ENCODE measurements at regions not wholly inside any gene's neighbourhood (a gene's known extent, or its start where the extent isn't known, plus 50 kb on each side); places are given as distances from the start of the nearest gene placed in this dataset.

GRCh38 chr6:90401933-90402830 lies 105.5 kb upstream of the BACH2 start:
- DNase-seq, result no peak

DNA sequence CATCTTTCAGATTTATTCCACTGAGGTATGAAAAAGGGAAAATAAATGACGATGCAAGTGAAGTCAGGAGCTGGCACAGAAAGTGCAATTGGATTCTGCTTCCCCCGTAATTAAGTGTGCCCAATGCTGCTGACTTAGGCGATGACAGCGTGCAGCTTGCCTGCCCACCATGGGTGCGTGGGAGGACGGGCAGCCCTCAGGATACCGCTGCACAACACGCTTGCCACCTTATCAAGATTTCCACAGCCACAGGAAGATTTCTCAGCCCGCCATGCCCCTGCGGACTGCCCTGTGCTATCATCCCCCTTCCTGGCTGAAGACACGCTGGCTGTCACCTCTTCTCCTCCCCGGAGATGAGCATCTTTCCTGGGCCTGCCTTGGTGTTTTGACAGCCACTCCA lies 103.3 kb upstream of the BACH2 start:
- DNase-seq, result no peak

DNA sequence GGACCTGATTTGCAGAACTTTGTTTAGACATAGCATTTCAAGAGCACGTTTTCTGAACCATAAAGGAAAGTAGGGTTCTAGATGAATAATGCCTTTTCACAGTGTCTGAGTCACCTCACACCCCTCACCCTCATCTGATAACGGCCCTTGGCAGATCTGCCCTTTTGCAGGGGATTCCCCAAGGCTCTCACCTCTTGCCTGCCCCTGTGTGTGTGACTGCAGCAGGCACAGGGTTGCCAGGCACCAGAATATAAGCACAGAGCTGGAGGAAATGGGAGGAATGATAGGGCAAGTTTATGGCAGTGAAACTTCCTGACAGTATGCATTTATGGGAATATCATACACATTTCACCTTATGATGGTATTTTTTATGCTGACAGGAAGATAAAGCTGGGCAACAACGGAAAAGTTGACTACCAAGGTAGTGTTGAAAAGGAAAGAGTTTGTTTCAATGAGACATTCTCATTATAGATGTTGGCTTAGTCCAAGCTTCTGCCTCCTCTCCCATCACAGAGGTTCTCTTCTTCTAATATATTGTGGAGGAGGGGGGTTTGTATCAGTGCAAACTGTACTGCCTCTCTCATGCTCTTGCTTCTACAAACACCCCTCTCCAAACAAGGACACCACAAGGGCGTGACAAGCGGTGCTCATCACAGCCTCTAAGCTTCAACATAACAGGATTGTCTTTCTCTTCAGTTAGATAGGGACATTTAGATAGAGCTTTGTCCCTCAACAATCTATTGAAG lies 101.5 kb upstream of the BACH2 start:
- no peak for DNase-seq

- no peak for DNase-seq
These were observed 100.4 kb upstream of the BACH2 start for GRCh38 chr6:90397047-90397446.

GRCh38 chr6:90393232-90393884 lies 96.7 kb upstream of the BACH2 start:
- DNase-seq, result peak; percentile 39

GRCh38 chr6:90390379-90390778 lies 93.7 kb upstream of the BACH2 start:
- DNase-seq, result no peak

DNA sequence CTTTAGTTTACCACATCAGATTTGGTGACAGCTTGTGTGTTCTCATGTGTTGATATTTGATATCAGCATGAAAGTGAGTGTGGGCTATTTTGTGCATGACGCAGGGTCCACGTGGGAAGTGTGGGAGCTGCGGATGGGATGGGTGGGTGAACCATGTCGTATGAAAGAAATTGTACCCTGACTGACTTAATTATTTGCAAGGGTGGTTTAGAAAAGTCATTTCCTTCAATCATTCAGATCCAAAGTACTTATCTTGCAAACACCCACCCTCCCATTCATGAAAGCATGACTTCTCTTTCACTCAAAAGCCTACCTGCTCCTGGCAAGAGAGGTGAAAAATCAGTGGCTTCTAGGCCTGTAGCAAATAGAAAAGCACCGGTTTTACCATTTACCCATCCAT lies 91.8 kb upstream of the BACH2 start:
- no peak for DNase-seq

GRCh38 chr6:90387826-90388225 lies 91.2 kb upstream of the BACH2 start:
- no peak for DNase-seq

DNA sequence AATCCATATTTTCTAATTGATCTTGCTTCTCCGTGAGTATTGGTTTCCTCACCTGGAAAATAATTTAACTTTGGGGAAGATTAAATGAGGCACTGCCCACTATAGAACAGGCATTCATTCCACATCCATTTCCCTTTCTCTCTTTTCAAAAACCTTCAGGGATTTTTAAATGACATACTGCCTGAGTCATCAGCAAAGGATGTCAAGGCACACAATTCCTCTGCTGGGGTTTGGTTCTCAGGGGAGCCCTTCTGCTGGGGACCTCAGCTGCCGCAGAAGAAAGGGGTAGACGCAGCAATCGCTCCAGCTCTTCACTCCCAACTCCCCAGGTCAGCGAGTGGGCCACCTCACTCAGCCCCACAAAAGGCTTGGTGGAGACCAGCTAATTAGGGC lies 90.7 kb upstream of the BACH2 start:
- no peak for DNase-seq

DNA sequence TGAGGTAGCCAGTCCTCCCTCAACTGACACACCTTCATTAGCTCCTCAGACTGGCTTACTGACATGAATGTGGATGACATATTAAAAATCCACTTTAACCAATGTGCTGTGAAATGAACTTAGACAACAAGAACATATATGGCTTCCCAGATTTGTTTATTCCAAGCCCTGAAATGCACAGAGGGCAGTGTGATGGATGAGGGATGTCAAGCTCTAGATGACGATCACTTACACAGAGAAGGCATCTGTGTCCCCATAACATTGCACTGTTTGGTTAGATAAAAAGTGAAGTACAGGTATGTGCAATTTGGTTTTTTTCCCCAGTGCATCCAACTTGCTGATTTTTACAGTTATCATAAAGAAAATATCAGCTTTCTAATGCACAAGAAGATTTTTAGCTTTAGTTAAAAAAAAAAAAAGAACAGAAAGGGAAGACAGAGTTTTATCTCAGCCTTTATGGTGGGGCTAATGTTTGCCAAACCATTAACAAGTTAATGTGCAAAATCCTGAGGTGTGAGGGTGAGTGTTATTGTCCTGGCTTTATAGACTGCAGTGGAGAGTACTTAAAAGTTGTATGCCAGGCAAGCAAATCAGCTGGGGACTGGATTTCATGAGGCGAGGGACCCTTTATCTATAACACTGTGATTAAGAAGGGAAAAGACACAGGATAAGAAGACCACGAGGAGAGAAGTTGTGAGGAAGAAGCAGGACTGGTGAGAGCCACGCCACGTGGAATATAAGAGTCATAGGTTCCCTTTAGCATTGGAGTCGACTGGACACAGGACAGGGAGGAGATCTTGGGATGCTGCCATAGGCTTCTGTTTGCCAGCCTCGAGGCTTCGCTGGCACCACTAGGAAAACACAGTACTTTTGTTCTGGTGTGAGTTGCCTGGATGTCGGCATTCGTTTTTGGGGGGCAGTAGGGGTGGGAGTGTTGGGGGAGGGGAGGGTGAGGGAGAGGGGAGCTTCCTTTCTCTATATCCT lies 90.0 kb upstream of the BACH2 start:
- no peak for DNase-seq

DNA sequence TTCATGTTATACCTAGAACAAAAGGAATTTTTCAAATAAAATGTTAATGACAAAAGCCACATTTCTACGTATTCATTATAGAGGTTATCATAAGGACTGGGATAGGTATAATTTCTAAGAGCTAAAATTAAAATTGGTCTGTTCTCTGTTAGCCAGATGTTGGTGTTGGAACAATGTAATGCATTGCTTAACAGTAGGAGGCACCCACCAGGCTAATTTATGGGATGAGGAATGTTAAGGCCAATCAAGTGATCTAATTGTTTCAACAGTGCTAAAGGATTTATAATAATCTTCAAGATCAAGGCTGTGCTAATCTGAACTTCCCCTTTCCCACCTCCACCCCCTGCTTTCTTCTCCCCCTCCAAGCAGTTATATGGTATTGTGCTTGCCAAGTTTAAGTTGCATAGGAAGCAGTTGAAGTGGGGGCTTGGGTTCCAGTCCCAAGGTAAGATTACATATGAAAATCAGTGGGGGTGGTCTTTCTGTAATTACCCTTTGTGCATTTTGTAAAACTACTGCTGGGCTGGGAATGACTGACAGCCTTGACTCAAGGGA lies 89.2 kb upstream of the BACH2 start:
- no peak for DNase-seq

GRCh38 chr6:90384720-90385119 lies 88.1 kb upstream of the BACH2 start:
- DNase-seq, result no peak

DNA sequence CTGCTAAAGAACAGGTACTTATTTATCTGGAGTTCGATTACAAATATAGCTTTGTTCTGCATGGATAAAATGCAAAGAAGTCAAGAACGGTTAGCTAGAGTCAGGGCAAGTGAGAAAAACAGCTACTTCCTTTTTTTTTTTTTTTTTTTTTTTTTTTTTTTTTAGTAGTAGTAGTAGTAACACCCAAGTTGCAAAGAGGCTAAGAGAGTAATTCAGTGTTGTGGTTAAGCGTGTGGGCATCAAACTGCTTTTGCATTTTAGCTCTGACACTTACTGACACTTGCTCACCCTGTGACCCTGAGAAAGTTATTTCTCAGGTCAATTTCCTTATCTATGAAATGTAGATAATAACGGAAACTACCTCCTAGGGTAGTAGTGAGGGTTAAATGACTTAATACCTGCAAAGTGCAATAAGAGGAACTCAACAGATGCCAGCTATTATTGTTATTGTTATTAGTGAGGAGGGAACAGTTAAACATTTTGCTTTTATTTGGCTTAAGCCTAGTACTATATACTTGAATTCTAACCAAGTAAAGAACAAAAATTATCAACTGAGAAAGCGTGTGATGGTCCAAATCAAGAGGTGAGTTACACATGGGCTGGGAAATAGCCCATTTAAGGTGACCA lies 86.7 kb upstream of the BACH2 start:
- DNase-seq, result no peak

DNA sequence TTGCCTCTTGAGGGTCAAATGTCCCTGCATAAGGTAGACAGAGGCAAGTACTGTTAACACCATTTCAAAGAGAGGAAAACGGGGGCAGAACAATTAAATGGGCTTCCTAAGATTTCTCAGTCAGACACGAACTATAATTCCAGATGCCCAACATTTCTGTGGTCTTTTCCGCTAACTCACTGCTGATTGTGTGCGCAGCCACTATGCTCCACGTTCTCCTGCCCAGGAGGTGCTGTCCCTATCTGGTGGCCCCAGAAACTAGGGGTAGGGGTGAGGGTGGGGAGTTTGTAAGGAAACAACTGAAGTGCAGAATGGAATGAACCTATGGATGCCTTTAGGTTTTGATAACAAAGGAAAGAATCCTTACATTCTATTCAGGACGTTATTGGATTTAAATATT lies 86.1 kb upstream of the BACH2 start:
- DNase-seq, result no peak

GRCh38 chr6:90375681-90376439 lies 79.2 kb upstream of the BACH2 start:
- no peak for DNase-seq

DNA sequence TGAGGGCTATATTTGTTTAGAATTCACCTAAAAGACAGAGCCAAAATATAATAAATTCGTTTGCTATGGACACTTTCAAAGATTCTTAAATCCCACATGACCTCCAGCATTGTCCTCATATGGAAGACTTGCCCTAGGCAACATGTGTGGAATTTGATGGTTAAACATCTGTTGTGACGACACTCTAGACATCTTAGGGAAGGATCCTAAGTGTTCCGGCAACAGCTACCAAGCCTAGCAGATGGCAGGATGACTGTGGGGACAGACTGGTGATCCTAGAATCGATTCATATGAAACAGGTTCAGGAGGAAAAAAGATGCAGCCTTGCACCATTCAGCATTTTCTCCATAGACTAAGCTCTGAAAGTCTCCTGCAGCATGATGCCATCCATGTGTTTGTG lies 77.6 kb upstream of the BACH2 start:
- DNase-seq, result no peak

DNA sequence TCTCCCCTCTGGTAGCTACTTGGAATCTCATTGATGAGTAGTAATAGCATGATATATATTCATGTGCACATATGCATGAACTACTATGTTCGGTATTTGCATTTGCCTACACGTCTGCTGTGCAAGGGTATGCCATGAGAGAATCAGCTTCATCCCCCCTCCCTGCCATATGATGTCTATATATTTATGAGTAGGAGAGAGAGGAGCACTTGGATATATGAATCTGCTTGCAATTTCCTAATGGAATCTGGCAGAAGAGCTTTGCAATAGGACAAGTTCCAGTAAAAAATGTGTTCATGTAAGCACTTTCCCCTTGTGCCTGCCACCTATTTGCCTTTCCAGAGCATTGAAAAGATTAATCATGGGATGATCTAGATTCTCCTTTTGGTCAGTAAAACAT lies 76.2 kb upstream of the BACH2 start:
- DNase-seq, result no peak

DNA sequence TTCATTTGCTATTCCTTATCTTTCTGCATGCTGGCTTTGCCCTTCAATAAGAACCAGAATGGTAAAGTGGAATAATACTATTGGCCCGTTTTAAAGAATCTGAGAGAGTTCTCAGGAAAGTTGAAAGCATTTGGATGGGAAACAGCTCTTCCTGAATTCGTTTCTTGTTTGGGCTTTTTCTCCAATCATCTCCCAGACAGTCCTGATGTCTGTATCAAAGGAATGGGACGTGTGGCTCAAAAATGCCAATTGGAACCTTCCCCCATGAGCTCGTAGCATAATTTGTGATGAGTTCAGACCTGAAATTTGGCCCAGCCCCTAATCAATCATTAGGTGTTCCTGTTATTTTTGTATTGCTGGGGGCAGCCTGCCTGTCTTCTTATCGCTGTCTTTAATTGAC lies 75.8 kb upstream of the BACH2 start:
- no peak for DNase-seq

DNA sequence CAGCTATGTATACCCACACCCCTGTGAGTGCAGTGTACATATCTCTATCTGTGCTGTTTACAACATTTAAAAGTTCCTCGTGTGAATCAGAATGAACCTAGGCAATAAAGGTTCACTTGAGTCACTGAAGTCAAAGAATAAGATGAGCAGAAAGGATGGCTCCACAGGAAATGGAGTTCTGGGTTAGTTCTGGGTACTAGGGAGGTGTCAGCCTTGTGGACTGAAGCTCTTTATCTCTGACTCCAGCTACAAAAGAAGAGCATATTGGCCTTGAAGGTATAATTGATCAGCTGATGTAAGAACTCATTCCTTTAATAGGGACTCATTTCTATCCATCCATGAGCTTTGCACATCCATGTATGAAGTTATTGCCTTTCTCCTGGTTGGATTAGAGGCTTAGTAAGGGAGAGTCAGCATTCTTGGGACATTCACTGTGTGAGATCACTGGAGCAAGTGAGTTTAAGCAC lies 73.9 kb upstream of the BACH2 start:
- no peak for DNase-seq

DNA sequence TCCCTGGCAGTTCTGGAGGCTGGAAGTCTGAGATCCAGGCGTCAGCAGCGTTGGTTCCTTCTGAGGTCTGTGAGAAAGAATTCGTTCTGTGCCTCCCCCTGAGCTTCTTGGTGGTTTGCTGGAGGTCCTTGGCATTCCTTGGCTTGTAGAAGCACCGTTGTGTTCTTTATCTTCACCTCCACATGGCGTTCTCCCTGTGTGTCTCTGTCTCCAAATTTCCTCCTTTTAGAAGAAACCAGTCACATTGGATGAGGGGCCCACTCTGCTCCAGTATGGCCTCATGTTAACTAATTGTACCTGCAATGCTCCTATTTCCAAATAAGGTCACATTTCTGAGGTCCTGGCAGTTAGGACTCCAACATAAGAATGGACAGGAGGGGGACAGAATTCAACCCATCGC lies 73.0 kb upstream of the BACH2 start:
- no peak for DNase-seq

GRCh38 chr6:90369024-90369519 lies 72.4 kb upstream of the BACH2 start:
- DNase-seq, result peak; percentile 95

All from NCI-H446 treated with DMSO at 0.1 percent for 48 hours (cell line).